Activated naive CD4-positive, alpha-beta T cell treated with anti-CD3 and anti-CD28 coated beads, Interleukin-2, amount 50 U/mL, for 72 hours (primary cell): ENCODE measurements at regions not wholly inside any gene's neighbourhood (a gene's known extent, or its start where the extent isn't known, plus 50 kb on each side); places are given as distances from the start of the nearest gene placed in this dataset.
A peak's percentile ranks its signal among the peaks of the same experiment; 100 is the strongest.

Experiments used
- ATAC-seq, 2 donors: fragments of 150-1000 bp; cut with Tn5 transposase; 2 replicates each; pipeline ENCODE4 v1.10.0; 2021; ENCODE audit warnings: mild to moderate bottlenecking in 2 of 2, moderate library complexity in 2 of 2
- DNase-seq, 2 donors: peaks; one replicate each; pipeline ENCODE4 v3.0.0; 2021 to 2022; ENCODE audit warnings: low spot score in 2 of 2
- H3K27ac Mint-ChIP-seq, 2 donors: one replicate each; pipeline ENCODE4 v1.8.0; 2022; ENCODE audit warnings: mild to moderate bottlenecking in 2 of 2, mixed read lengths in 2 of 2
- H3K36me3 Mint-ChIP-seq, 2 donors: one replicate each; pipeline ENCODE4 v1.8.0; 2022; ENCODE audit warnings: mixed read lengths in 2 of 2
- H3K9me3 Mint-ChIP-seq, 2 donors: one replicate each; pipeline ENCODE4 v1.8.0; 2022; ENCODE audit warnings: mixed read lengths in 2 of 2

DNA sequence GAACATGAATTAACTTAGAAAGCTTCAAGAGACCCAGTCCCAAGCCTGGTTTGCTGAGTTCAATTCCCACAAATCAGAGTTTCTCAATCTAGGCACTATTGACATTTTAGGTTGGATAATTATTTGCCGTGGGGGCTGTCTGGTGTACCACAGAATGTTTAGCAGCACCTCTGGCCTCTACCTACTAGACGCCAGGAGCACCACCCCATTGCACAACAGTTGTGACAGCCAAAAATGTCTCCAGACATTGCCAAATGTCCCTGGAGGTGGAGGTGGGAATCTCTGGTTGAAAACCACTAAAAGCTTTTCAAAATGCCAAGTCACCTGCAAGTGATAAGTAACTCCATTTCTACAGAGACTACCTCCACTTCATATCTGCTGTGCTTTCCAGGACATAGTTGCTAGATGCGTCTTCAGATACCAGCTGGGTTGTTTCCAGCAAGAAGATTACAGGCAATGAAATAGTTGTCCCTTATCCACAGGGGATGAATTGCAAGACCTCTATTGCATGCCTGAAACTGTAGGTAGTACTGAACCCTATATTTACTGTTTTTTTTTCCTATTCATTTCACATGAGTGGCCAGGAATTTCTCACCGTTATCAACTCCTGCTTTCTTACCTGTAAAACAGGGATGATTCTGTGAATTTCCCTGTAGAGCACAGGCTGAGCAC lies 554.3 kb downstream of the ZEB2 start:
- ATAC-seq, result no peak
- Mint-ChIP-seq H3K27ac (no peak overlapping the region), H3K36me3 (no peaks in the 10 kb centered on the region), H3K9me3 (no peaks in the 10 kb centered on the region)
- DNase-seq, result no peak

DNA sequence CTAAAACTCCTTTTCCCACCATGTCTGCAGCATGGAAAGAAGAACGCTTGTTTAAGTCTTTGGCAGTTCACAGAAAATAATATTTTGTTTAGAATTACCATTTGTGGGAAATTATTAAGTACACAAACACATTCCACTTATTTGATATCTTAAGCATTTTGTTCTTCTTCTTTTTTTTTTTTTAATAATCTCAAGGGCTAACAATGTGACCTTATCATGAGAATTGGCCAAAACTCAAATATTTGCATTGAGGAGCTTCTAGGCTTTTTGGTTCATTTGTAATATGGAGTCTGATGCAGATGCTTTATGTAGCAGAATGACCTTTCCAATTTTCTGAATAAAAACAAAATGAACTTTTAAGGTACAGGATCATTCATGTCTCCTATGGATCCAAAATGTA lies 555.0 kb downstream of the ZEB2 start:
- Mint-ChIP-seq H3K9me3 (peaks cover 0 to 6% of the 10 kb centered on the region in 2 donors), H3K36me3 (no peaks in the 10 kb centered on the region), H3K27ac (no peak overlapping the region)
- ATAC-seq (no peak), DNase-seq (no peak)

DNA sequence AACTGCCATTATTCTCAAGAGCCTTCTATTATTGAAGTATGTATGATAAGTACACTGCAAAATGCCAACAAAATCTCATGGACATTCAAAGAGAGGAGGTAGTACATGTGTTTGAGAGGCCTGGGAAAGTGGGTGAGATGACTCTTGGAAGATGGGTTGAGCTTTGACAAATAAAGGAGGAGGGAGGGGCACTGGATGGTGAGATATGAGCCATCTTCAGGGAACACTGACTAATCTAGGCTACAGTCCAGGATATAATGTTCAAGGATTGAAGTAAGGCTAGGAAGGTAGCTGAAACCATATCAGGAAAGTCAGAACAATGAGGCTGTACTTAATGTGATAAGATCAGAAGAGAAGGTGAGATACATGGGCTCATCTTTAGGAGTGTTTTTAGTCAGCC lies 559.7 kb downstream of the ZEB2 start:
- H3K9me3 Mint-ChIP-seq, result peaks cover 0 to 6% of the 10 kb centered on the region in 2 donors

DNA sequence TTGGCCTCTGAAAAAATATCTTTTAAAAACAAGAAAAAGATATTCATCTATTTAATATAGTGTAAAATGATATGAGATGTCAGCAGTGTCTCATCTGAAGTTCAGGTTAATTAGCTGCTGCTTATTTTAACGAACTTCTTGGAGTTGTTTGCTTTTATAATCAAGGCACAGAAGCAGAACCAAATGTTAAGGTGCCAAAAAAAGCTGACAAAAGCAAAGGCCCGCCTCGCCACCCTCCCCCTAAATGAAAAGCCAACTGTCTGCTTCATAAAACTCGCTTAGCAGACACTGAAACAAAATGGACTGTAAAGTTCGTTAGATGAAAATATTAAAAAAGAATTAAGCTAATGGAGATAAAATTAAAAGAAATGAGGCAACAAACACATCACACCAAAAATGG lies 562.6 kb downstream of the ZEB2 start:
- ATAC-seq (no peak), DNase-seq (no peak)
- H3K9me3 Mint-ChIP-seq, result peaks cover 0 to 6% of the 10 kb centered on the region in 2 donors
- no peak overlapping the region for H3K27ac Mint-ChIP-seq
- no peaks in the 10 kb centered on the region for H3K36me3 Mint-ChIP-seq

More for the DNA sequence above, 559.7 kb downstream of the ZEB2 start:
- DNase-seq (no peak), ATAC-seq (no peak)
- H3K36me3 Mint-ChIP-seq, result no peaks in the 10 kb centered on the region
- no peak overlapping the region for H3K27ac Mint-ChIP-seq

DNA sequence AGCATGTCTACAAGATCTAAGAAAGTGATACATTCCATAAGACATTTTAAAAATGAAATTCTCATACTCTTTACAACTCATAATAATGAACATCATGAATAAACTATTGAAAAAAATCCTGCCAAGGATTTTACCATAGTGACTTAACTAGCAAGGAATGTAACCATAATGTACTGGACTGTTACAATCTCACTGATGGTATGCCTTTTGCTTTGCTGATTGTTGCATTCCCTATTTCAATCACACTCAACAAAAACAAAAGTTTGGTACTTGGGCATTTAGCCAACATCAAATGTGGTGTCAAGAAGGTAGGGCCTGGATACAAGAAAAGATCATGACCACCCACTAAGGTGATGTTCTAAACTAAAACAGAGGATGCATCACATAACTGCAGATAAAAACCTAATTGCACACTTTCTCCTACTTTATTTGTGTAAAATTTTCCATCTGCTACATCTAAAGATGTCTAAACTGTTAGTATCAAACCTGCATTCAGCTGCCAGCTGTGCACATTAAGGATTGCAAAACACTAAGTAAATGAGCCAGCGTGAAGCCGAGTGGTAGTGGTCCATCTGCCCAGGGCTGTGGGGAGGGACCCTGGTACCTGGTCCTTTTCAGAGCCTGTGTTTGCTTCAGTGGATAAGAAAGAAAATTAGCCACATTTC lies 564.4 kb downstream of the ZEB2 start:
- DNase-seq (no peak), ATAC-seq (no peak)
- H3K36me3 Mint-ChIP-seq, result no peaks in the 10 kb centered on the region
- H3K27ac Mint-ChIP-seq, result no peak overlapping the region
- H3K9me3 Mint-ChIP-seq, result peaks cover 0 to 6% of the 10 kb centered on the region in 2 donors

DNA sequence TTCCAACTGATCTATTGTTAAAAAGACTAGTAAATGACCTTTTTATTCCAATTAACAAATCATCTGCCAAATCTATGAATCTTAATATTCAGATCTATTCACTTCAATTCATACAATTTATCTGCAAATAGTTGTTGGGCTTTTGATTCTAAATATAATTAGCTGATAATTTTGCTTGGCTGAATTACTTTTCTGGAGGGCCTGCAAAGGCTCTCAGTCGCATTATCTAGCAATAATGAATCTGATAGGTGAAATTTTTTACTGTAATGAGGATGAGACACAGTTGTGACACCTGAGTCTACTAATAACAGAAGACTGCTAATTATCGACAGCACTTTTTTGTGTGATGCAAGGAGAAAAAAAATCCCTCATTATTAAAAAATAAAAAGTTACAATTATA lies 565.1 kb downstream of the ZEB2 start:
- Mint-ChIP-seq H3K9me3 (no peaks in the 10 kb centered on the region), H3K27ac (no peak overlapping the region), H3K36me3 (no peaks in the 10 kb centered on the region)
- no peak for ATAC-seq
- DNase-seq, result no peak

DNA sequence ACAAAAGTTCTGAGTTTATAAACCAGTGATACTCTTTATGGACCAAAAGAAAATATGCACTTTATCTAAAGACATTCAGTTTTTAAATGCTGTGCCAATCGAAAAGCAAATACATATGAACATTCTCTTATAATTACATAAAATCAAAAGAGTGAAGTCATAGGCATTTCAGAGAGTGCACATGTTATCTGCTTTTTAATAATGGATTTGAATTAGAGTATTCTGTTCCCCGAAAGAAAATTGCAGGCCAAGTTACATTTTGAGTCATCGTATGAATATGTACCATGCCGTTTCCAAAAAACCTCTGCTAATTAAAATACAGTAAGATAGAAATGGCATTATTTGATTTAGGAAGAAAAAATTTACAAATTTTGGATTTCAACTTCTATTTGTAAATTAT lies 565.7 kb downstream of the ZEB2 start:
- Mint-ChIP-seq H3K27ac (no peak overlapping the region), H3K36me3 (no peaks in the 10 kb centered on the region), H3K9me3 (no peaks in the 10 kb centered on the region)
- DNase-seq, result no peak
- no peak for ATAC-seq

DNA sequence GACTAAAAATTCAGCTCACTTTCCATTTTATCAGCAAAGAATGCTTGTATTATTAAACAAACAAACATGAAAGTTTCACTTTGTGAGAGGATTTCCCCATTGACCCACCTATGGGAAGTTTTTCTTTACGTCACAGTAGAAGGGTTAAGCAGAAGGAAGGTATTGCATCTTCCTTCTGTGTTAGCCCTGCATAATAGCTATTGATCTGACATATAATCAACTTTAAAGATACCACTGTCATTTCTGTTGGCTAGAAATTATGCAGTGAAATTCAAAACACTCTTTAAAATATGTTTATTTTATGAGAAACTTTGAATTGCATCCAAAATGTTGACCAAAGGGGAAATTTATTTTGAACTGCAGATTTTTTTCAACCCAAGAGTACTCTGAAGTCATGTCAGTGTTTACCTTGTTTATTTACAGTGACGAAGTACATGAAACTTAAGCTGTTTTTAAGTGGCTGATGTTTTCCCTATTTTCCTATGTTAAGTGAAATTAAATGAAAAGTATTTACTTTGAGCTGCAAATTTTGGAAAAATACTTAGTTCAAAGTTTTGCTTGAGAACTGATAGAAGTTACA lies 566.4 kb downstream of the ZEB2 start:
- Mint-ChIP-seq H3K9me3 (no peaks in the 10 kb centered on the region), H3K36me3 (no peaks in the 10 kb centered on the region), H3K27ac (no peak overlapping the region)
- ATAC-seq, result no peak
- no peak for DNase-seq

DNA sequence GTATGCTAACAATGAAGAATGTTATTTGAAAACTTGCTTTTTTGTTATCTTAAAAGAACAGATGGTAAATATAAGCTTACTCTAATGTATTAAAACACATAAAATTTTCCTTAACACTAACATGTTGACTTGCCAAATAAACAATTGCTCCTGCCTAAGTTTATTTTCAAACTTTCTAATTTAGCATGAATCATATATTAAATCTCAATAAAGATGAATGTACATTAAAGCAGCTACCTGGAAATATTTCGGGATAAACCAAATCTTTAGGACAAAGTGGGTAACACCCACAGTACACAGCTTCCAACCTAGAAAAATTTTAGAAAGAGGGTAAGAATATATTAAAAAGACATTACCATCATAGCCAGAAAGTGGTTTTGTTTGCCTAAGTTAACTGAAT lies 567.4 kb downstream of the ZEB2 start:
- H3K9me3 Mint-ChIP-seq, result no peaks in the 10 kb centered on the region
- H3K27ac Mint-ChIP-seq, result no peak overlapping the region
- no peak for DNase-seq
- H3K36me3 Mint-ChIP-seq, result no peaks in the 10 kb centered on the region
- ATAC-seq, result no peak

DNA sequence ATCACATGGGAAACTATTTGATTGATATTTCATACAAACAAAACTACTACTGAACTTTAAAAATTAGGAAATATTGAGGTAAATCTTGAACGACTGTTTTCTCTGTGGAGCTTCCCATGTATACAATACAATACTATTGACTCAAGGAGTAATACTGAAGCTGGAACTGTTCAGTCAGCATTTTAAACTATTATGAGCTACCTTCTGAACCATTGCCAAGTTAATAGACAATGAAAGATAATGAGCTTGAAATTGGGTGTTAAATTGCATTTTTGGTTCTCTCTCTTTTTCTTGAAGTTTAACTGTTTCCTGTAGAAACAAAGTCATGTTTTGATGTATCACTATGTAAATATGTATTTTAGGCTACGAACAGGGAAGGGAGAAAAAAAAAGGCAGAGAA lies 569.2 kb downstream of the ZEB2 start:
- H3K9me3 Mint-ChIP-seq, result no peaks in the 10 kb centered on the region

DNA sequence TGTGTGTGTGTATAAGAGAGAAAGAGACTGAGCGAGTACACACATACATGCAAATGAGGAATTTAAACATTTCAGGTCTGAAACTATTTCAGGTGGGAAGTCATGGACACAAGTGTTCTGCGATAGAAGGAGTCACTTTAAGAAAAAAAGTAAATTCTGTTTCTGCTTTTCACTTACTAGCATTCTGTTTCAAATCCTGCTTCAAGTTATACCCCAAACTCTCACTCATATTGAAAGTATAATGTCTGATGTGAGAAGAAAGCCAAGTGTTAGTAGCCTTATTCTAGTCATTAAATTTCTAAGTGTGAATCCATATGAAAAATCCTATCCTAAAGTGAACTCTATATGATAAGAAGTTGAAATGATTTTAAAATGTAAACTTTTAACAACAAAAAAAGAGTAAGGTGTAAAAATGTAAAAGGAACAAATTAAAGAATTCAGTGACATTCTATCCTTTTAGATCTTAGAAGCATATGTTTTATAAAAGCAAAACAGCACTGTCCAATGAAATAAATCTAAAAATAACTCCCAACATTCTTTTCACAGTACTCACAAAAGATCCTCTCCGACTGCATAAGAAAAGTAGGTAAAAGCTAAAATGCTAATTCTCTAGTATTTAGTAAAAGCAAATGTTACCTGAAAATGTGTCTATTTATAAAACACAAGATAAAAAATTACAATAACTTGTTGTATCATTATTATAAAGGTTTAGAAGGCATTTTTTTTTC lies 570.6 kb downstream of the ZEB2 start:
- Mint-ChIP-seq H3K36me3 (no peaks in the 10 kb centered on the region), H3K27ac (no peak overlapping the region), H3K9me3 (no peaks in the 10 kb centered on the region)
- ATAC-seq (peak in 1 of 2 donors; percentile 66), DNase-seq (no peak)

More for the DNA sequence above, 569.2 kb downstream of the ZEB2 start:
- H3K36me3 Mint-ChIP-seq, result no peaks in the 10 kb centered on the region
- ATAC-seq, result no peak
- no peak overlapping the region for H3K27ac Mint-ChIP-seq
- no peak for DNase-seq

DNA sequence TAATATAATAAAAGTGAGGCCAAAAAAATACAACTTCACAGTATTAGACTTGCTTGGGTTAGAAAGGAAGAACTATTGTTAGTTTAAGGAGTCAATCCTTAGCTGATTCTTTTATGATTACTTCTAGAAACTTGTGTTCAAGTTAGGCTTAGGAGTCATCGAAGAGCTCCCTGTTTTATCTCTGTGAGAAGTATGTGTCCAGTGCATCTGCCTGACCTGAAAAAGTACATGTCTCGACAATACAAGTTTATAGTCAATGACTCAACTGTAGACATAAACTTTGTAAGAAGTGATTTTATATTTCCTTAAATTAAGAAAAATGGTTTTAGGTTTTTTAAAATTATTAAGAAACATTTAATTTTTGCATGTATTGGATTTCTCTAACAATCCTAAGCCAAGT lies 571.2 kb downstream of the ZEB2 start:
- no peak for ATAC-seq

DNA sequence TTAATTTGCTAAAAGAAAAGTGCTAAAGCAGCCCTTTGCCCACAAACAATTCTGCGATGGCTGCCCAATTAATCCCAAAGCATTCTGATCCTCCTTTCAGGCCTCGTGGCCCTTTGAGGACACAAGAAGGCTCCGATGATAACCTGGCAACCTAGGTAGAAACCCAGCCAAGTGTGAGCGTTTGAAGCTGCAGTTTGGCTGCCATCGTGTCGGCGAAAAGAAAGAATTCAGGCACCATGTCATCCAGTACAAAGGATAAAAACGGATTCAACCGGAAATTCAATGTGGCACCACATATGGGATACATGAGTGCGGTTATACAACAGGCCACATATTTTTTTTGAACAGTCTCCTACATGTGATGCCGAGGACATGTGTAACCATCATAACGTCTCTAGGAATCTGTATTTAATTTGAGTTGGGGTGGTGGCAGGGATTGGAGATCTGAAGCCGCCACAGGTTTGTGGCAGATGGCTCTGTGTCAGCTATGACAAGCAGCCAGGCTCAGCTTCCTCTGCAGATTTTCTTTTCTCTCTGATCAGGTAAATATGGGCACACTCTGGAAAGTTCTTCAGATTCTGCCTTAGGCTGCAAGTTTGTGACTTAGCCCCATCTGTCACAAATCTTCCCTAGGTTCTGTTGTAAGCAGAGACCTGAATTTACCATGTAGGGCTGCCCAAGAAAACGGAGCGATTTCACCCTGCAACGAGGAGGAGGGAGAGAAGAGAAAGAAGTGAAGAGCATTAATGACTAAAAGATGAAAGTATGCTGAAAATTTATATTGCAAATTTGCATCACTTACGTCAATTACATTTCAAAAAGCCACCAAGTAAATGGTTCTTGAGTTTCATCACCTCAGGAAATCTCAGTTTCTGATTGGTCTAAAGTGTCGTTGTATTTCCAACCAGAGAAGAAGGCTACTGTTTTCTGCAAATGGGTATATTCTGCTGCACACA lies 573.2 kb downstream of the ZEB2 start:
- DNase-seq, result no peak
- Mint-ChIP-seq H3K9me3 (no peaks in the 10 kb centered on the region), H3K36me3 (no peaks in the 10 kb centered on the region), H3K27ac (no peak overlapping the region)
- no peak for ATAC-seq

More for the DNA sequence above, 571.2 kb downstream of the ZEB2 start:
- Mint-ChIP-seq H3K36me3 (no peaks in the 10 kb centered on the region), H3K27ac (no peak overlapping the region), H3K9me3 (no peaks in the 10 kb centered on the region)
- no peak for DNase-seq

DNA sequence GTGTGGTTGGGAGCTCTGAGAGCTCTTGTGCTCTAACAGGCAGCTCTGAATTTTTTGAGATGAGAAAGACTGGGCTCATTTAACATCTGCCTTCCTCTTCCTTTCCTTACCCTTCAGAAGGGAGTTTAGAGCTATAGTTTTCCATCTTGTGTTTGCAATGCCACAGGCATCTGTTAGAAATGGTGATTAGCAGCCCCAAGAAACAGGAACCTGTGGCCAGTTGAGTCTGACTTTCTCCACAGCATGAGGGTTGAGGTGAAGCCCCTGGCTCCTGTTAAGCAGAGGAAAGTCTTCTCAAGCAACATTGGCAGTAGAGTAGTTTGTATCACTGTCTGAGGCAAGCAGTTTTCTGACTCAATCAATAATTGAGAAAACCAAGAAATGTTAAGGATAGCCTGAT lies 577.4 kb downstream of the ZEB2 start:
- Mint-ChIP-seq H3K9me3 (no peaks in the 10 kb centered on the region), H3K27ac (no peak overlapping the region), H3K36me3 (no peaks in the 10 kb centered on the region)
- DNase-seq (no peak), ATAC-seq (no peak)

DNA sequence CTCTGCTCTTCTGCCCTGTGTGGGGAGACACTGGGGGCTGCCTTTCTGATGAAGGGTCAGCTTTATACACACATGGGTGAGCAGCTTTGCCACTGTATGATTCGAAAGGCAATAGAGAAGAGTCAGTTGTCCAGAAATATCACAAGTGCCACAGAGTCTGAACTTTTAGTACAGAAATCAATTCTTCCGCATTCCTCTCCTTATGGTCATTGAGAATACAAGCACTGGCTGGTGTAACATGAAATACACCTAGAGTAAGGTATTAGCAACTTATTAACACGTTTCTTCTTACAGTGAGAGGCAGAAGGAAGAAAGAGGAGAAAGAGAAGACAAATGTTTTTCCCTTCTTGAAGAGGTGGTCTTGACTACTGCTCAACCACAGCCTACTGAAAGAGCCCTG lies 579.2 kb downstream of the ZEB2 start:
- Mint-ChIP-seq H3K36me3 (no peaks in the 10 kb centered on the region), H3K27ac (no peak overlapping the region), H3K9me3 (no peaks in the 10 kb centered on the region)
- DNase-seq, result no peak
- ATAC-seq, result no peak

DNA sequence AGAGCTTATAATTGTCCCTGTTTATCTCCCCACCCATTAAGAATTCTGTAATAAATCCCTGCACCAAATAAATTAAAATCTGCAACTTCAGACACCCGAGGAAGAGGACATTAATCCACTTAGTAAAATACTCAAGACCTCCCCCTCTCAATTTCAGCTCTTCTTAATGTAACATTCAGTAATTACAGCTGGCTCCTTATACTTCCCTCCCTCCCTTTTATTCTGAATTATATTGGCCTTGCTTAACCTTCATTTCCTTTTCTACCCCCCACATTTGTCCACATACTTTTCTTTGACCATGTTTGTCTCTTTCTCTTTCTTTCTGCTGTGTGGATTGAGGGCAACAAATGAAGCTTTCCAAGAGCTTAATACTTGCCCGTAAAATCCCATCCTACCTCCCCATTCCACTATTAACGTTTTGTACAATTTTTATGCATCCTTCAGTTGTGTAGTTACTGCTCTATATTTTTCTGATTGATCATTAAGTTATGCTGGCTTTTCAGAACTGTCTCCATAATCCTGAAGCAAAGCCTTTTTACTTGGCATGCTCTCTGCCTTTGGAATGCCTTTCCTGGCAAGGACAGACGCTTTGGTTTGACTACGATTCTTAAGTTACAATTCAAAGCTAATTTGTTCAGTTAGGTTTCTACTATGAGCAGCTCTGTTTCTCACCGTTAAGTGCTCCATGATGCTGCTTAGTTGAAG lies 580.1 kb downstream of the ZEB2 start:
- no peaks in the 10 kb centered on the region for H3K36me3 Mint-ChIP-seq
- no peaks in the 10 kb centered on the region for H3K9me3 Mint-ChIP-seq
- no peak overlapping the region for H3K27ac Mint-ChIP-seq
- ATAC-seq (no peak), DNase-seq (no peak)
